ENCODE measurements at regions not wholly inside any gene's neighbourhood (a gene's known extent, or its start where the extent isn't known, plus 50 kb on each side); places are given as distances from the start of the nearest gene placed in this dataset.

GRCh38 chr18:78363556-78364387 is 615.8 kb upstream of the SALL3 start:
- H3K4me2 ChIP-seq (ENCODE audit: low read length) = no peak overlapping the region
- no peaks in the 10 kb centered on the region for H4K20me1 ChIP-seq (ENCODE audit: insufficient read depth)
- H3K27ac ChIP-seq (ENCODE audit: low read length) = peak overlapping the region; percentile 58
- no peaks in the 10 kb centered on the region for H3K9me3 ChIP-seq (ENCODE audit: low read length)
- no peaks in the 10 kb centered on the region for H3K79me2 ChIP-seq (replicated peaks; ENCODE audit: insufficient read depth, low read length)
- no peak overlapping the region for H2AFZ ChIP-seq (ENCODE audit: low read depth, low read length)
- H3F3A ChIP-seq (ENCODE audit: insufficient read depth, low read length, poor library complexity, severe bottlenecking) = no peaks in the 10 kb centered on the region
- H3K4me3 ChIP-seq (ENCODE audit: low read length) = no peak overlapping the region
- H3K9ac ChIP-seq (ENCODE audit: low read length) = no peak overlapping the region
- no peaks in the 10 kb centered on the region for H3K36me3 ChIP-seq (ENCODE audit: insufficient read depth, low read length)
- H3K9me2 ChIP-seq (ENCODE audit: insufficient read depth, low read length) = no peaks in the 10 kb centered on the region
- no peaks in the 10 kb centered on the region for H3K27me3 ChIP-seq (ENCODE audit: insufficient read depth, low read depth, low read length)
- TF ChIP-seq, protein P1, sequence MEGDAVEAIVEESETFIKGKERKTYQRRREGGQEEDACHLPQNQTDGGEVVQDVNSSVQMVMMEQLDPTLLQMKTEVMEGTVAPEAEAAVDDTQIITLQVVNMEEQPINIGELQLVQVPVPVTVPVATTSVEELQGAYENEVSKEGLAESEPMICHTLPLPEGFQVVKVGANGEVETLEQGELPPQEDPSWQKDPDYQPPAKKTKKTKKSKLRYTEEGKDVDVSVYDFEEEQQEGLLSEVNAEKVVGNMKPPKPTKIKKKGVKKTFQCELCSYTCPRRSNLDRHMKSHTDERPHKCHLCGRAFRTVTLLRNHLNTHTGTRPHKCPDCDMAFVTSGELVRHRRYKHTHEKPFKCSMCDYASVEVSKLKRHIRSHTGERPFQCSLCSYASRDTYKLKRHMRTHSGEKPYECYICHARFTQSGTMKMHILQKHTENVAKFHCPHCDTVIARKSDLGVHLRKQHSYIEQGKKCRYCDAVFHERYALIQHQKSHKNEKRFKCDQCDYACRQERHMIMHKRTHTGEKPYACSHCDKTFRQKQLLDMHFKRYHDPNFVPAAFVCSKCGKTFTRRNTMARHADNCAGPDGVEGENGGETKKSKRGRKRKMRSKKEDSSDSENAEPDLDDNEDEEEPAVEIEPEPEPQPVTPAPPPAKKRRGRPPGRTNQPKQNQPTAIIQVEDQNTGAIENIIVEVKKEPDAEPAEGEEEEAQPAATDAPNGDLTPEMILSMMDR (IDR thresholded peaks at IDR 0.05; ENCODE audit: poor library complexity, severe bottlenecking) = no peak
- TF ChIP-seq, protein P2, sequence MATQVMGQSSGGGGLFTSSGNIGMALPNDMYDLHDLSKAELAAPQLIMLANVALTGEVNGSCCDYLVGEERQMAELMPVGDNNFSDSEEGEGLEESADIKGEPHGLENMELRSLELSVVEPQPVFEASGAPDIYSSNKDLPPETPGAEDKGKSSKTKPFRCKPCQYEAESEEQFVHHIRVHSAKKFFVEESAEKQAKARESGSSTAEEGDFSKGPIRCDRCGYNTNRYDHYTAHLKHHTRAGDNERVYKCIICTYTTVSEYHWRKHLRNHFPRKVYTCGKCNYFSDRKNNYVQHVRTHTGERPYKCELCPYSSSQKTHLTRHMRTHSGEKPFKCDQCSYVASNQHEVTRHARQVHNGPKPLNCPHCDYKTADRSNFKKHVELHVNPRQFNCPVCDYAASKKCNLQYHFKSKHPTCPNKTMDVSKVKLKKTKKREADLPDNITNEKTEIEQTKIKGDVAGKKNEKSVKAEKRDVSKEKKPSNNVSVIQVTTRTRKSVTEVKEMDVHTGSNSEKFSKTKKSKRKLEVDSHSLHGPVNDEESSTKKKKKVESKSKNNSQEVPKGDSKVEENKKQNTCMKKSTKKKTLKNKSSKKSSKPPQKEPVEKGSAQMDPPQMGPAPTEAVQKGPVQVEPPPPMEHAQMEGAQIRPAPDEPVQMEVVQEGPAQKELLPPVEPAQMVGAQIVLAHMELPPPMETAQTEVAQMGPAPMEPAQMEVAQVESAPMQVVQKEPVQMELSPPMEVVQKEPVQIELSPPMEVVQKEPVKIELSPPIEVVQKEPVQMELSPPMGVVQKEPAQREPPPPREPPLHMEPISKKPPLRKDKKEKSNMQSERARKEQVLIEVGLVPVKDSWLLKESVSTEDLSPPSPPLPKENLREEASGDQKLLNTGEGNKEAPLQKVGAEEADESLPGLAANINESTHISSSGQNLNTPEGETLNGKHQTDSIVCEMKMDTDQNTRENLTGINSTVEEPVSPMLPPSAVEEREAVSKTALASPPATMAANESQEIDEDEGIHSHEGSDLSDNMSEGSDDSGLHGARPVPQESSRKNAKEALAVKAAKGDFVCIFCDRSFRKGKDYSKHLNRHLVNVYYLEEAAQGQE (IDR thresholded peaks at IDR 0.05; ENCODE audit: borderline replicate concordance) = no peak
- TF ChIP-seq MXI1 (conservative IDR thresholded peaks at IDR 0.05; ENCODE audit: poor library complexity, severe bottlenecking) (no peak), TAF1 (IDR thresholded peaks at IDR 0.05; ENCODE audit: low read depth) (no peak), POLR2AphosphoS5 (IDR thresholded peaks at IDR 0.05) (peak; percentile 57), SMC3 (conservative IDR thresholded peaks at IDR 0.05; ENCODE audit: poor library complexity) (no peak), RAD21 (conservative IDR thresholded peaks at IDR 0.05) (no peak), EZH2 (IDR thresholded peaks at IDR 0.05; ENCODE audit: borderline replicate concordance, insufficient read depth, low read length, poor library complexity, severe bottlenecking) (no peak), EP300 (conservative IDR thresholded peaks at IDR 0.05; ENCODE audit: poor library complexity, severe bottlenecking) (peak; percentile 94)

DNA sequence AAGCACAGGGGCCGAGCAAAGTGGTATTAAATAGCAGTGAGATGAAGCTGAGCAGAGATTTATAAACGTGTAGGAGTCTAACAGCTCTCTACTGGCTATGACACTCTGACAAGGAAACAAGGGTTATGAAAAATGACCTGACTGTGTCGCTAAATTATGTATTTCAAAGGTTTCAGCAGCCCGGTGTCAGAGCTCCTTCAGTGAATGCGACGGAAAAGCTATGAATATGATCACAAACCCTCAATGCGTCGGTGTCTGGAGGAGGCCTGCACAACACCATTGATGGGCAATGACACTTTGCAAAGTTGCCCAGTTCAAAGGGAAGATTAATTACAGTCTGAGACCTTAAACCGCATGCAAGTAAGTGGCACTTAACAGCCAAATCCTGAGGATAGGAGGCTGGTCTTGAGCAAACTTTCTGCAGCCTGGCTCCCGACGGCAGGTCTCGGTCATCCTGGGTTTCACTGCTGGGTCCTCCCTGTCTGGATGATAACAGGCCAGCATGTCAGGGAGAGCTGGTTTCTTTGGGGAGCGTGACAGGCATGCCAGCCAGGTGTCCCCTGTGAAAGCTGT is 615.1 kb upstream of the SALL3 start:
- H4K20me1 ChIP-seq (ENCODE audit: insufficient read depth) = no peaks in the 10 kb centered on the region
- H3K4me2 ChIP-seq (ENCODE audit: low read length) = no peak overlapping the region
- no peaks in the 10 kb centered on the region for H3K79me2 ChIP-seq (replicated peaks; ENCODE audit: insufficient read depth, low read length)
- no peaks in the 10 kb centered on the region for H3F3A ChIP-seq (ENCODE audit: insufficient read depth, low read length, poor library complexity, severe bottlenecking)
- peak; percentile 48 for TF ChIP-seq EP300 (conservative IDR thresholded peaks at IDR 0.05; ENCODE audit: poor library complexity, severe bottlenecking)
- no peak for TF ChIP-seq SMC3 (conservative IDR thresholded peaks at IDR 0.05; ENCODE audit: poor library complexity)
- TF ChIP-seq, protein P2 (IDR thresholded peaks at IDR 0.05; ENCODE audit: borderline replicate concordance) = no peak
- TF ChIP-seq EZH2 (IDR thresholded peaks at IDR 0.05; ENCODE audit: borderline replicate concordance, insufficient read depth, low read length, poor library complexity, severe bottlenecking) = no peak
- peak; percentile 27 for TF ChIP-seq RAD21 (conservative IDR thresholded peaks at IDR 0.05)
- no peak for TF ChIP-seq TAF1 (IDR thresholded peaks at IDR 0.05; ENCODE audit: low read depth)
- no peak overlapping the region for H3K9ac ChIP-seq (ENCODE audit: low read length)
- H3K27me3 ChIP-seq (ENCODE audit: insufficient read depth, low read depth, low read length) = no peaks in the 10 kb centered on the region
- H3K4me3 ChIP-seq (ENCODE audit: low read length) = no peak overlapping the region
- H3K9me3 ChIP-seq (ENCODE audit: low read length) = no peaks in the 10 kb centered on the region
- peak overlapping the region; percentile 58 for H3K27ac ChIP-seq (ENCODE audit: low read length)
- H3K36me3 ChIP-seq (ENCODE audit: insufficient read depth, low read length) = no peaks in the 10 kb centered on the region
- H3K9me2 ChIP-seq (ENCODE audit: insufficient read depth, low read length) = no peaks in the 10 kb centered on the region
- no peak overlapping the region for H2AFZ ChIP-seq (ENCODE audit: low read depth, low read length)
